Osteoblast (primary cell): ENCODE measurements at regions not wholly inside any gene's neighbourhood (a gene's known extent, or its start where the extent isn't known, plus 50 kb on each side); places are given as distances from the start of the nearest gene placed in this dataset.

Experiments
- DNase-seq: peaks from one replicate; pipeline ENCODE4 v3.0.0; 2011; ENCODE audit warnings: low spot score, mixed read lengths; ENCODE audit not compliant: insufficient read length; ENCODE audit errors: missing footprints
- H2AFZ ChIP-seq: 2 replicates; pipeline ENCODE4 v1.6.0; 2011; ENCODE audit warnings: mild to moderate bottlenecking, low read length
- H3K27ac ChIP-seq: 2 replicates; pipeline ENCODE4 v1.5.1; 2011; ENCODE audit warnings: mild to moderate bottlenecking, low read depth, low read length, moderate library complexity
- H3K27me3 ChIP-seq: 2 replicates; pipeline ENCODE4 v1.6.0; 2012; ENCODE audit warnings: mild to moderate bottlenecking, control low read depth, inconsistent platforms, low read length, moderate library complexity; ENCODE audit not compliant: insufficient read depth
- H3K36me3 ChIP-seq: 2 replicates; pipeline ENCODE4 v1.5.1; 2011; ENCODE audit warnings: mild to moderate bottlenecking, low read length, control low read depth, moderate library complexity; ENCODE audit not compliant: insufficient read depth
- H3K4me1 ChIP-seq: 2 replicates; pipeline ENCODE4 v1.5.1; 2011; ENCODE audit warnings: mild to moderate bottlenecking, low read length, control low read depth, moderate library complexity; ENCODE audit not compliant: insufficient read depth
- H3K4me2 ChIP-seq: 2 replicates; pipeline ENCODE4 v1.6.0; 2011; ENCODE audit warnings: mild to moderate bottlenecking, low read length; ENCODE audit not compliant: insufficient read depth
- H3K4me3 ChIP-seq: fragments of 200-600 bp; sonication (generic); 3 replicates; pipeline ENCODE4 v1.5.1; 2012; ENCODE audit warnings: mild to moderate bottlenecking, low read length, inconsistent platforms; ENCODE audit not compliant: insufficient read depth
- H3K79me2 ChIP-seq: 2 replicates; pipeline ENCODE4 v1.6.0; 2012; ENCODE audit warnings: mild to moderate bottlenecking, low read length, control low read depth, inconsistent platforms; ENCODE audit not compliant: insufficient read depth
- H3K9me3 ChIP-seq: 2 replicates; pipeline ENCODE4 v1.5.1; 2011; ENCODE audit warnings: low read depth, low read length, control low read depth
- H4K20me1 ChIP-seq: 2 replicates; pipeline ENCODE4 v1.6.0; 2012; ENCODE audit warnings: mild to moderate bottlenecking, low read length, control low read depth; ENCODE audit not compliant: insufficient read depth
- TF ChIP-seq, protein P1 (sequence below): IDR thresholded peaks from 2 replicates; pipeline ENCODE4 v1.5.1; 2011; ENCODE audit warnings: mild to moderate bottlenecking, low read depth, low read length, moderate library complexity; ENCODE audit errors: extremely low read depth

DNA sequence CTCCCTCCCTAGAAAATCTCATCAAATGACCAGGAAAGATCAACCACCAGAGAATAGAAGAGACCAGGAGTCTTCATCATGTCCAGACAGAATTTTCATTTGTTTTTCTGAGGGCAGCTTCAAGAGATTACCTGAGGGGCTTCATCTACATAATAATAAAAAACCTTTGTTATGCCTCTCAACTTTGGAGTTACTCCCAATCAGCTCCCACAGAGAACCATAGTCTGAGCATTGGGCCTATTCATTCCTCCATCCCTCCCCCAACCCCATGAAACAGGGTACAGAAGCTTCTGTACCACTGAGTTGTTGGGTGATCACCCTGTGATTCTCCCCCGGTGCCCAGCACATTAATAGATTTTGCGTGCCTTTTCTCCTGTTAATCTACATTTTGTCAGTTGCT lies 53.3 kb upstream of the PRRC2C start:
- Histone ChIP-seq H3K4me3 (no peak overlapping the region), H3K79me2 (no peaks in the 10 kb centered on the region), H3K36me3 (no peaks in the 10 kb centered on the region), H4K20me1 (no peaks in the 10 kb centered on the region), H3K4me1 (peaks cover 17% of the 10 kb centered on the region), H2AFZ (no peak overlapping the region), H3K9me3 (peaks cover 5% of the 10 kb centered on the region), H3K4me2 (no peak overlapping the region), H3K27ac (no peak overlapping the region), H3K27me3 (no peaks in the 10 kb centered on the region)
- TF ChIP-seq, protein P1, sequence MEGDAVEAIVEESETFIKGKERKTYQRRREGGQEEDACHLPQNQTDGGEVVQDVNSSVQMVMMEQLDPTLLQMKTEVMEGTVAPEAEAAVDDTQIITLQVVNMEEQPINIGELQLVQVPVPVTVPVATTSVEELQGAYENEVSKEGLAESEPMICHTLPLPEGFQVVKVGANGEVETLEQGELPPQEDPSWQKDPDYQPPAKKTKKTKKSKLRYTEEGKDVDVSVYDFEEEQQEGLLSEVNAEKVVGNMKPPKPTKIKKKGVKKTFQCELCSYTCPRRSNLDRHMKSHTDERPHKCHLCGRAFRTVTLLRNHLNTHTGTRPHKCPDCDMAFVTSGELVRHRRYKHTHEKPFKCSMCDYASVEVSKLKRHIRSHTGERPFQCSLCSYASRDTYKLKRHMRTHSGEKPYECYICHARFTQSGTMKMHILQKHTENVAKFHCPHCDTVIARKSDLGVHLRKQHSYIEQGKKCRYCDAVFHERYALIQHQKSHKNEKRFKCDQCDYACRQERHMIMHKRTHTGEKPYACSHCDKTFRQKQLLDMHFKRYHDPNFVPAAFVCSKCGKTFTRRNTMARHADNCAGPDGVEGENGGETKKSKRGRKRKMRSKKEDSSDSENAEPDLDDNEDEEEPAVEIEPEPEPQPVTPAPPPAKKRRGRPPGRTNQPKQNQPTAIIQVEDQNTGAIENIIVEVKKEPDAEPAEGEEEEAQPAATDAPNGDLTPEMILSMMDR: no peak
- no peak for DNase-seq

DNA sequence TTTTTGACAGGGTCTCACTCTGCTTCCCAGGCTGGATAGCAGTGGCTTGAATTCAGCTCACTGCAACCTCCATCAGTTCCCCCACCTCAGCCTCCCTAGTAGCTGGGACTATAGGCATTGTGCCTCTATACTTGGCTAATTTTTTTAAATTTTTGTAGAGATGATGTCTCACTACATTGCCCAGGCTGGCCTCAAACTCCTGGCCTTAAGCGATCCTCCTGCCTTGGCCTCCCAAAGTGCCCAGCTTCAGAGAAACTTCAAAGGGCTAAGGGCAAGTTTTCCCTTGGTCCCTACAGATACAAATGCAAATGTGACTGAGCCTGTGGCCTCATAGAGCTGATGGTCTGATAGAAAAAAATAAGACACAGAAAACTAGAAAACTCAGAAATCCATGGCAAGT lies 52.9 kb upstream of the PRRC2C start:
- no peaks in the 10 kb centered on the region for H3K27me3 ChIP-seq
- no peaks in the 10 kb centered on the region for H3K79me2 ChIP-seq
- TF ChIP-seq, protein P1: no peak
- DNase-seq: no peak
- no peak overlapping the region for H3K4me2 ChIP-seq
- no peak overlapping the region for H3K27ac ChIP-seq
- H2AFZ ChIP-seq: no peak overlapping the region
- no peak overlapping the region for H3K4me3 ChIP-seq
- H3K4me1 ChIP-seq: peaks cover 17% of the 10 kb centered on the region
- H3K36me3 ChIP-seq: no peaks in the 10 kb centered on the region
- H4K20me1 ChIP-seq: no peaks in the 10 kb centered on the region
- H3K9me3 ChIP-seq: peaks cover 5% of the 10 kb centered on the region

DNA sequence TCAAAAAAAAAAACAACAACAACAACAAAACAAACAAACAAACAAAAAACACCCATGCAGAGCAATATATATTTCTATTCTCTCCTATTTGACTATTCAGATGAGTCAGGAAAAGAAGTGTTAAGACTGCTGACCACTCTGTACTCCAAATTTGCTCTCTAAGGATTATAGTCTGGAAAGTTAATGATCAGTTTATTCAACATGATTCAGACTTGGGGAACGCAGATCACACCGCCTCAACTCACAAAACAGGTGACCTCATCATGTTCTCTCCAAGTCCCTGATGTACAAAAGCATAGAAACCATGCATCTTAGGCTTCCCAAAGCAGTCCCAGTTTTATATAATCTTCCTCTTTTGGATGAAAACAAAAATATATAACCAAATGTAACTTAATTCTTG lies 51.9 kb upstream of the PRRC2C start:
- no peaks in the 10 kb centered on the region for H4K20me1 ChIP-seq

DNA sequence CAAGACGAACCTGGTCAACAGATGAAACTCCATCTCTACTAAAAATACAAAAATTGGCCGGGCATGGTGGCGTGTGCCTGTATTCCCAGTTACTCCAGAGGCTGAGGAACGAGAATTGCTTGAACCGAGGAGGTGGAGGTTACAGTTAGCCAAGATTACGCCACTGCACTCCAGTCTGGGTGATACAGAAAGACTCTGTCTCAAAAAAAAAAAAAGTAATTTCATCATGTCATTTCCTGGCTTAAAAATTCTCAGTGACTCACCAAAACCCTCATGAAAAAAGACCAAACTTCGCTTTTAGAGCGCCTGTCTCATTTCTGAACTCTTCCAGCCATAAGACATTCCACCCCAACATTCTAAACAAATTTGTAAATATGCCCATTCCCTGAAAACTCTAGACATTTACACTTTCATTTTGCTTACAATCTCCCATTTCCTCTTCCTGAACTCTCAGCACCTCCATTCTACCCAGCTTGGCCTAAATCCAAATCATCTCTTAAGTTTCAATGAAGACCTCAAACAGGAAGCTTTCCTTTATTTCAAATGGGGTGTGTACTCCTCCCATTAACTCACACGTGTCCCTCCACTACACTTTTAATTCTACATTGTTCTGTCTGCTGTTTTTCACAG lies 50.5 kb upstream of the PRRC2C start:
- H2AFZ ChIP-seq: peak overlapping the region; percentile 73
- H3K27ac ChIP-seq: peak overlapping the region; percentile 80
- no peaks in the 10 kb centered on the region for H3K36me3 ChIP-seq
- no peaks in the 10 kb centered on the region for H3K79me2 ChIP-seq
- DNase-seq: peak; percentile 39
- no peaks in the 10 kb centered on the region for H4K20me1 ChIP-seq
- H3K27me3 ChIP-seq: no peaks in the 10 kb centered on the region
- TF ChIP-seq, protein P1: no peak
- peaks cover 28% of the 10 kb centered on the region for H3K4me1 ChIP-seq
- H3K4me2 ChIP-seq: peak overlapping the region; percentile 77
- peak overlapping the region; percentile 47 for H3K4me3 ChIP-seq
- H3K9me3 ChIP-seq: no peaks in the 10 kb centered on the region

More for the DNA sequence above, 51.9 kb upstream of the PRRC2C start:
- Histone ChIP-seq H3K27me3 (no peaks in the 10 kb centered on the region), H2AFZ (no peak overlapping the region), H3K27ac (peak overlapping the region; percentile 80), H3K36me3 (no peaks in the 10 kb centered on the region), H3K9me3 (peaks cover 5% of the 10 kb centered on the region), H3K4me1 (peaks cover 21% of the 10 kb centered on the region), H3K4me2 (no peak overlapping the region), H3K4me3 (no peak overlapping the region), H3K79me2 (no peaks in the 10 kb centered on the region)
- peak; percentile 21 for DNase-seq
- TF ChIP-seq, protein P1: no peak
